Limb (tissue), 2 donors: ENCODE measurements at regions not wholly inside any gene's neighbourhood (a gene's known extent, or its start where the extent isn't known, plus 50 kb on each side); places are given as distances from the start of the nearest gene placed in this dataset.

Experiments
- DNase-seq, 2 donors: peaks; one replicate each; pipeline ENCODE4 v3.0.0-alpha.2; 2016; ENCODE audit errors: extremely low spot score in 2 of 2

GRCh38 chr2:226531061-226531810 lies 268.4 kb downstream of the IRS1 start:
- DNase-seq: no peak

- no peak for DNase-seq
Observed at GRCh38 chr2:226529556-226529955, 270.1 kb downstream of the IRS1 start.

- peak in 1 of 2 donors; percentile 27 for DNase-seq
Observed at GRCh38 chr2:226526716-226527115, 272.9 kb downstream of the IRS1 start.

- DNase-seq: no peak
Observed at GRCh38 chr2:226524381-226524843, 275.2 kb downstream of the IRS1 start.

- no peak for DNase-seq
Observed at GRCh38 chr2:226520723-226521122, 278.9 kb downstream of the IRS1 start.

GRCh38 chr2:226515344-226516055 lies 284.1 kb downstream of the IRS1 start:
- no peak for DNase-seq

GRCh38 chr2:226514895-226515294 lies 284.7 kb downstream of the IRS1 start:
- no peak for DNase-seq

- DNase-seq: no peak
Observed at GRCh38 chr2:226511311-226511710, 288.3 kb downstream of the IRS1 start.

GRCh38 chr2:226508683-226509082 lies 290.9 kb downstream of the IRS1 start:
- no peak for DNase-seq

- no peak for DNase-seq
Observed at GRCh38 chr2:226508005-226508404, 291.6 kb downstream of the IRS1 start.

GRCh38 chr2:226497146-226497909 lies 302.3 kb downstream of the IRS1 start:
- DNase-seq: no peak

GRCh38 chr2:226496273-226496550 lies 303.4 kb downstream of the IRS1 start:
- no peak for DNase-seq

GRCh38 chr2:226495466-226496272 lies 304.0 kb downstream of the IRS1 start:
- no peak for DNase-seq

- DNase-seq: peak in 1 of 2 donors; percentile 45
Observed at GRCh38 chr2:226491112-226491511, 308.5 kb downstream of the IRS1 start.

- no peak for DNase-seq
Observed at GRCh38 chr2:226489775-226490541, 309.7 kb downstream of the IRS1 start.

- DNase-seq: no peak
Observed at GRCh38 chr2:226488034-226488433, 311.6 kb downstream of the IRS1 start.

GRCh38 chr2:226487573-226487972 lies 312.0 kb downstream of the IRS1 start:
- no peak for DNase-seq

GRCh38 chr2:226483745-226484619 lies 315.6 kb downstream of the IRS1 start:
- no peak for DNase-seq

- DNase-seq: no peak
Observed at GRCh38 chr2:226483143-226483542, 316.5 kb downstream of the IRS1 start.
